GM12892 (cell line): ENCODE measurements at regions not wholly inside any gene's neighbourhood (a gene's known extent, or its start where the extent isn't known, plus 50 kb on each side); places are given as distances from the start of the nearest gene placed in this dataset.

Experiments
- DNase-seq: peaks from one replicate; pipeline ENCODE4 v3.0.0; 2011; ENCODE audit not compliant: insufficient read length
- FAIRE-seq: peaks from 2 replicates; lab custom pipeline; 2011; peaks lifted over from hg19 to GRCh38; lab: Jason Lieb, UNC
- POLR2A ChIP-seq: IDR thresholded peaks from 2 replicates; pipeline ENCODE4 v1.6.1; 2011; ENCODE audit warnings: low read depth, low read length, control low read depth
- POLR2AphosphoS5 ChIP-seq: IDR thresholded peaks from 2 replicates; pipeline ENCODE4 v1.6.1; 2011; ENCODE audit warnings: low read depth, low read length, control low read depth
- TAF1 ChIP-seq: IDR thresholded peaks from 2 replicates; pipeline ENCODE4 v1.6.1; 2011; ENCODE audit warnings: low read depth, mild to moderate bottlenecking, control low read depth, low read length, borderline replicate concordance

- FAIRE-seq (no peak), DNase-seq (no peak)
- TF ChIP-seq POLR2A: no peak
- TF ChIP-seq TAF1: no peak
- TF ChIP-seq POLR2AphosphoS5: no peak
Measured at GRCh38 chr7:47153058-47153457, 428.9 kb downstream of the TNS3 start.

GRCh38 chr7:47152307-47152706 is 429.6 kb downstream of the TNS3 start:
- TF ChIP-seq TAF1: no peak
- TF ChIP-seq POLR2A: no peak
- TF ChIP-seq POLR2AphosphoS5: no peak
- no peak for FAIRE-seq
- DNase-seq: no peak

- no peak for FAIRE-seq
- no peak for TF ChIP-seq POLR2AphosphoS5
- TF ChIP-seq TAF1: no peak
- TF ChIP-seq POLR2A: no peak
- DNase-seq: no peak
Measured at GRCh38 chr7:47150497-47151260, 431.2 kb downstream of the TNS3 start.

GRCh38 chr7:47149971-47150370 is 431.9 kb downstream of the TNS3 start:
- TF ChIP-seq POLR2A (no peak), TAF1 (no peak), POLR2AphosphoS5 (no peak)
- FAIRE-seq (no peak), DNase-seq (no peak)

GRCh38 chr7:47149208-47149839 is 432.6 kb downstream of the TNS3 start:
- no peak for DNase-seq
- no peak for FAIRE-seq

GRCh38 chr7:47148536-47149207 is 433.2 kb downstream of the TNS3 start:
- DNase-seq (no peak), FAIRE-seq (no peak)
- TF ChIP-seq TAF1 (no peak), POLR2AphosphoS5 (no peak)

More at GRCh38 chr7:47149208-47149839, 432.6 kb downstream of the TNS3 start:
- TF ChIP-seq TAF1 (no peak), POLR2AphosphoS5 (no peak), POLR2A (no peak)

GRCh38 chr7:47147213-47147631 is 434.7 kb downstream of the TNS3 start:
- TF ChIP-seq POLR2AphosphoS5 (no peak), POLR2A (no peak), TAF1 (no peak)
- DNase-seq (no peak), FAIRE-seq (no peak)

- TF ChIP-seq POLR2A (no peak), TAF1 (no peak), POLR2AphosphoS5 (no peak)
- no peak for FAIRE-seq
- DNase-seq: no peak
Measured at GRCh38 chr7:47145982-47146381, 435.9 kb downstream of the TNS3 start.

GRCh38 chr7:47145186-47145725 is 436.7 kb downstream of the TNS3 start:
- DNase-seq (no peak), FAIRE-seq (no peak)
- TF ChIP-seq POLR2A: no peak
- no peak for TF ChIP-seq POLR2AphosphoS5
- TF ChIP-seq TAF1: no peak

- FAIRE-seq: no peak
- DNase-seq: no peak
- TF ChIP-seq POLR2A (no peak), POLR2AphosphoS5 (no peak), TAF1 (no peak)
Measured at GRCh38 chr7:47143339-47143738, 438.6 kb downstream of the TNS3 start.

- no peak for TF ChIP-seq POLR2AphosphoS5
- no peak for TF ChIP-seq TAF1
- no peak for TF ChIP-seq POLR2A
- no peak for FAIRE-seq
- no peak for DNase-seq
Measured at GRCh38 chr7:47142867-47143175, 439.1 kb downstream of the TNS3 start.

GRCh38 chr7:47142169-47142866 is 439.6 kb downstream of the TNS3 start:
- TF ChIP-seq POLR2AphosphoS5 (no peak), TAF1 (no peak), POLR2A (no peak)
- DNase-seq (no peak), FAIRE-seq (no peak)
